ENCODE measurements at regions not wholly inside any gene's neighbourhood (a gene's known extent, or its start where the extent isn't known, plus 50 kb on each side); places are given as distances from the start of the nearest gene placed in this dataset.
"Not testable (repeated sequence)": the region's sequence is repeated elsewhere in the genome, so short reads cannot be mapped to it uniquely, and the experiment has no call there.

DNA sequence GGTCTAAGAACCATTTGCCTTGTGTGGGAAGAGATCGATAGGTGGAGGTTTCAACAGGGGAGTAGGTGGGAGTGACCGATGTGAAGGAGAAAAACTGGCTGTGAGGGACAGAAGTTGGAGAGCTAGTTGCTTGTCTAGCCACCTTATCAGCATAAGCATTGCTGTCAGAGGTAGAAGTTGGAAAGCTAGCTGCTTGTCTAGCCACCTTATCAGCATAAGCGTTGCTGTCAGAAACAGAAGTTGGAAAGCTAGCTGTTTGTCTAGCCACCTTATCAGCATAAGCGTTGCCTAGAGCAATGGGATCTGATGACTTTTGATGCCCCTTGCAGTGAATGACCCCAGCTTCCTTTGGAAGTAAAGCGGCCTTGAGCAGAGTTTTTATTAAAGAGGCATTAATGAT, 784.6 kb upstream of the GOT2 start:
- TF ChIP-seq, protein P1, sequence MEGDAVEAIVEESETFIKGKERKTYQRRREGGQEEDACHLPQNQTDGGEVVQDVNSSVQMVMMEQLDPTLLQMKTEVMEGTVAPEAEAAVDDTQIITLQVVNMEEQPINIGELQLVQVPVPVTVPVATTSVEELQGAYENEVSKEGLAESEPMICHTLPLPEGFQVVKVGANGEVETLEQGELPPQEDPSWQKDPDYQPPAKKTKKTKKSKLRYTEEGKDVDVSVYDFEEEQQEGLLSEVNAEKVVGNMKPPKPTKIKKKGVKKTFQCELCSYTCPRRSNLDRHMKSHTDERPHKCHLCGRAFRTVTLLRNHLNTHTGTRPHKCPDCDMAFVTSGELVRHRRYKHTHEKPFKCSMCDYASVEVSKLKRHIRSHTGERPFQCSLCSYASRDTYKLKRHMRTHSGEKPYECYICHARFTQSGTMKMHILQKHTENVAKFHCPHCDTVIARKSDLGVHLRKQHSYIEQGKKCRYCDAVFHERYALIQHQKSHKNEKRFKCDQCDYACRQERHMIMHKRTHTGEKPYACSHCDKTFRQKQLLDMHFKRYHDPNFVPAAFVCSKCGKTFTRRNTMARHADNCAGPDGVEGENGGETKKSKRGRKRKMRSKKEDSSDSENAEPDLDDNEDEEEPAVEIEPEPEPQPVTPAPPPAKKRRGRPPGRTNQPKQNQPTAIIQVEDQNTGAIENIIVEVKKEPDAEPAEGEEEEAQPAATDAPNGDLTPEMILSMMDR (conservative IDR thresholded peaks at IDR 0.05; ENCODE audit: low read depth in 2 of 2) = not testable (repeated sequence)
- not testable (repeated sequence) for TF ChIP-seq CREB1 (CRISPR knock-in tag; IDR thresholded peaks at IDR 0.05; ENCODE audit: low read depth); POLR2AphosphoS5 (IDR thresholded peaks at IDR 0.05; ENCODE audit: low read depth); EZH2 (IDR thresholded peaks at IDR 0.05; ENCODE audit: low read depth, unreplicated experiment); EZH2phosphoT487 (IDR thresholded peaks at IDR 0.05; ENCODE audit: unreplicated experiment)
